K562 (cell line): ENCODE measurements at regions not wholly inside any gene's neighbourhood (a gene's known extent, or its start where the extent isn't known, plus 50 kb on each side); places are given as distances from the start of the nearest gene placed in this dataset.

Source experiments
- CHD1 ChIP-seq: fragments of 200-600 bp; sonication (generic); IDR thresholded peaks from one replicate; pipeline ENCODE4 v1.6.1; 2012; ENCODE audit warnings: mild to moderate bottlenecking, moderate library complexity, low read length, inconsistent platforms
- ETS1 ChIP-seq: conservative IDR thresholded peaks from 2 replicates; pipeline ENCODE4 v1.6.1; 2011; ENCODE audit warnings: low read depth, mild to moderate bottlenecking, low read length; ENCODE audit not compliant: control insufficient read depth
- GTF2F1 ChIP-seq: IDR thresholded peaks from 2 replicates; pipeline ENCODE4 v1.6.1; 2011; ENCODE audit warnings: low read depth, low read length, improper control_type of control experiment
- MED1 ChIP-seq: sonication (generic); formaldehyde crosslinking; IDR thresholded peaks from 2 replicates; pipeline ENCODE4 v1.8.1; 2023; ENCODE audit warnings: missing genetic modification reagents, borderline replicate concordance
- MGA ChIP-seq: fragments of 450-650 bp; IDR thresholded peaks from 2 replicates; pipeline ENCODE4 v1.6.1; 2016; ENCODE audit warnings: mild to moderate bottlenecking, moderate library complexity
- MXI1 ChIP-seq: IDR thresholded peaks from 2 replicates; pipeline ENCODE4 v1.6.1; 2011; ENCODE audit warnings: low read depth, mild to moderate bottlenecking, improper control_type of control experiment, low read length
- RAD21 ChIP-seq, 2 experiments: fragments of 250-450 bp in 1 of 2; fragments of 450-650 bp in 1 of 2; sonication (Bioruptor Pico) in 1 of 2; formaldehyde crosslinking in 1 of 2; IDR thresholded peaks in 1 of 2; conservative IDR thresholded peaks in 1 of 2; 2 replicates each; pipeline versions ENCODE4 v1.4.0 to v1.8.0; 2020 to 2022; ENCODE audit warnings: mild to moderate bottlenecking in 2 of 2, moderate library complexity in 1 of 2
- SRSF9 ChIP-seq: fragments of 200-400 bp; formaldehyde crosslinking; IDR thresholded peaks from 2 replicates; pipeline ENCODE4 v1.6.1; 2017; ENCODE audit warnings: low read depth, low read length, borderline replicate concordance
- ZNF280B ChIP-seq: fragments of 250-450 bp; sonication (Bioruptor Pico); IDR thresholded peaks from 2 replicates; pipeline ENCODE4 v1.5.1; 2021; ENCODE audit warnings: mild to moderate bottlenecking
- ZNF395 ChIP-seq: fragments of 200-800 bp; sonication (Bioruptor generic); IDR thresholded peaks from 2 replicates; pipeline ENCODE4 v1.6.1; 2017; ENCODE audit warnings: missing genetic modification characterization, missing compliant biosample characterization

- TF ChIP-seq MGA (peak; percentile 43), ZNF395 (CRISPR knock-in tag) (no peak), CHD1 (no peak), ETS1 (no peak), ZNF280B (CRISPR knock-in tag) (no peak), SRSF9 (no peak), MXI1 (no peak), GTF2F1 (no peak), RAD21 (CRISPR knock-in tag; conservative IDR thresholded peaks at IDR 0.05 in 1 of 2, IDR thresholded peaks at IDR 0.05 in 1 of 2) (peak in 1 of 2 experiments; percentile 42; a peak in 2 of 4 replicates), MED1 (no peak)
These were observed 262.8 kb upstream of the SHH start (continued) for GRCh38 chr7:156074982-156075615.
